Transverse colon (tissue), 4 donors: ENCODE measurements at regions not wholly inside any gene's neighbourhood (a gene's known extent, or its start where the extent isn't known, plus 50 kb on each side); places are given as distances from the start of the nearest gene placed in this dataset.
"Not testable (repeated sequence)": the region's sequence is repeated elsewhere in the genome, so short reads cannot be mapped to it uniquely, and the experiment has no call there.

Experiments
- DNase-seq: peaks from one replicate; pipeline ENCODE4 v3.0.0-alpha.2; 2019
- H3K27ac ChIP-seq, 4 donors: fragments of 200-600 bp; sonication (generic); 2 replicates each; pipeline ENCODE4 v1.5.1; 2016 to 2018; ENCODE audit warnings: inconsistent platforms in 4 of 4
- H3K27me3 ChIP-seq: fragments of 200-600 bp; sonication (generic); 2 replicates; pipeline ENCODE4 v1.5.1; 2017; ENCODE audit warnings: inconsistent platforms
- H3K36me3 ChIP-seq, 4 donors: fragments of 200-600 bp; sonication (generic); 2 replicates each; pipeline ENCODE4 v1.5.1; 2017 to 2019; ENCODE audit warnings: inconsistent platforms in 4 of 4
- H3K4me1 ChIP-seq, 4 donors: fragments of 200-600 bp; sonication (generic); 2 replicates each; pipeline ENCODE4 v1.5.1; 2017 to 2020; ENCODE audit warnings: inconsistent platforms in 4 of 4
- H3K4me3 ChIP-seq, 4 donors: fragments of 200-600 bp; sonication (generic); 1 replicate in 1 of 4; 2 replicates in 3 of 4; pipeline versions ENCODE4 v1.5.1 to v1.6.1; 2017 to 2019; ENCODE audit warnings: inconsistent platforms in 4 of 4
- H3K9me3 ChIP-seq, 2 donors: fragments of 200-600 bp; sonication (generic); 2 replicates each; pipeline ENCODE4 v1.5.1; 2017 to 2019; ENCODE audit warnings: inconsistent platforms in 2 of 2
- CTCF ChIP-seq, 5 experiments: fragments of 200-600 bp in 3 of 5; fragments of 450-650 bp in 2 of 5; sonication (generic) in 3 of 5; IDR thresholded peaks; 1 replicate in 2 of 5; 2 replicates in 3 of 5; pipeline ENCODE4 v1.5.1; 2016 to 2017; ENCODE audit warnings: antibody characterized with exemption in 5 of 5, inconsistent platforms in 3 of 5, mild to moderate bottlenecking in 2 of 5, moderate library complexity in 1 of 5
- EP300 ChIP-seq: sonication (generic); formaldehyde crosslinking; IDR thresholded peaks from one replicate; pipeline ENCODE4 v1.6.1; 2017; ENCODE audit warnings: antibody characterized with exemption, low read depth
- POLR2A ChIP-seq: fragments of 450-650 bp; IDR thresholded peaks from one replicate; pipeline ENCODE4 v1.6.1; 2016; ENCODE audit warnings: antibody characterized with exemption, mild to moderate bottlenecking, moderate library complexity
- POLR2AphosphoS5 ChIP-seq, 3 donors: sonication (generic); formaldehyde crosslinking; IDR thresholded peaks; one replicate each; pipeline ENCODE4 v1.6.1; 2016; ENCODE audit warnings: antibody characterized with exemption in 3 of 3
- WGBS, 2 donors: methylation state at CpG; one replicate each; pipeline ENCODE4 v1.1.5; 2018; ENCODE audit warnings: low coverage in 1 of 2; 5-methylcytosine and 5-hydroxymethylcytosine counted together
- in situ Hi-C, 4 donors: fragments of 200-750 bp; cut with MboI; loops; one replicate each; pipeline versions ENCODE4 v1.15.0 to v1.15.1; 2017; ENCODE audit warnings: low sequenced_read_pairs in 3 of 4, low pct_ligation_motif_present in 1 of 4, low pct_unique_long_range_greater_than_20kb in 1 of 4
- intact Hi-C: fragments of 100-400 bp; cut with DNase I; formaldehyde crosslinking; loops from one replicate; pipeline ENCODE4 v1.15.1; 2023; ENCODE audit warnings: low total_unique reads

DNA sequence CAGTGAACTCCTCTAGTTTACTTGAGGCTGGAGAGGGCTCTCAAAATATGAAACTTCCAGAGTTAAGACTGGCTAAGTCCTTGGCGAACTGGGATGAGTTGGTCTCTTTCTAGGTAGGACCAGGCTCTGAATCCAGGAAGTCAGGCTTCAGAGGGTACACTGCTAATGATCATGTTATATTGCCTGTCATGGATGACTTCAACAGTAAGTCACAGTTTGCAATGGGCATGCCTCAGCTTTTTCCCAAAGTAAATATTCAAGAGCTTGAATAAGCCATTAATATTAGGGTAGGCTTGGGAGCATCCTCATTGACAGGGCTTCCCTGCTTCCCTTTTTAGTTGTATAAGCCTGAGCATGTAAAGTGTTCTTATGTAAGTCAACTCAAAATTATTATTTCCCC lies 61.7 kb upstream of the PTHLH start:
- DNase-seq, result no peak
- in situ Hi-C loops (no loop called here), intact Hi-C loops (no loop called here)
- TF ChIP-seq CTCF (IDR thresholded peaks at IDR 0.05), result no peak
- TF ChIP-seq EP300, result no peak
- TF ChIP-seq POLR2A, result no peak
- TF ChIP-seq POLR2AphosphoS5 (IDR thresholded peaks at IDR 0.05), result no peak
- Histone ChIP-seq H3K9me3 (no peaks in the 10 kb centered on the region), H3K27ac (no peak overlapping the region), H3K27me3 (no peaks in the 10 kb centered on the region), H3K4me1 (no peaks in the 10 kb centered on the region), H3K4me3 (no peak overlapping the region), H3K36me3 (no peaks in the 10 kb centered on the region)
- 94 to 100% methylated on average over 1 of the region's 1 CpG for WGBS, 2 donors

- DNase-seq, result no peak
- no peaks in the 10 kb centered on the region for H3K9me3 ChIP-seq
- no peaks in the 10 kb centered on the region for H3K36me3 ChIP-seq
- H3K4me1 ChIP-seq, result no peaks in the 10 kb centered on the region
- in situ Hi-C loops (no loop called here), intact Hi-C loops (no loop called here)
- WGBS, 2 donors, result 48 to 71% methylated on average over 1 of the region's 1 CpG
- no peaks in the 10 kb centered on the region for H3K27me3 ChIP-seq
- no peak overlapping the region for H3K27ac ChIP-seq
- H3K4me3 ChIP-seq, result no peak overlapping the region
- TF ChIP-seq POLR2AphosphoS5 (IDR thresholded peaks at IDR 0.05) (no peak), CTCF (IDR thresholded peaks at IDR 0.05) (no peak)
Measured at GRCh38 chr12:28035500-28035899, 63.0 kb upstream of the PTHLH start.

DNA sequence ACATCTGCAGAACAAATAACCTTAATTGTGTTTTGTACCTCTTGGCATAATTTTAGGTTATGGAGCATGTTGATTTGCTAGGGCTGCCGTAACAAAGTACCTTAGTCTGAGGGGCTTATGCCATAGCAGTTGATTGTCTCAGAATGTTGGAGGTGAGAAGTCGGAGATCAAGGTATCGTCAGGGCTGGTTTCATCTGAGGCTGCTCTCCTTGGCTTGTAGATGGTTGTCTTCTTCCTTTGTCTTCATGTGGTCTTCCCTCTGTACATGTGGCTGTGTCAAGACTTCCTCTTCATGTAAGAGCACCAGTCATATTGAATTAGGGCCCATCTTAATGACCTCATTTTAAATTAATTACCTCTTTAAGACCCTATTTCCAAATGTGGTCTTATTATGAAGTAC lies 64.4 kb upstream of the PTHLH start:
- WGBS, 2 donors, result 90 to 92% methylated on average over 3 of the region's 3 CpGs
- Histone ChIP-seq H3K9me3 (no peaks in the 10 kb centered on the region), H3K27me3 (no peaks in the 10 kb centered on the region), H3K4me3 (no peak overlapping the region), H3K4me1 (no peaks in the 10 kb centered on the region), H3K36me3 (no peaks in the 10 kb centered on the region), H3K27ac (no peak overlapping the region)
- DNase-seq, result no peak
- intact Hi-C loops (no loop called here), in situ Hi-C loops (no loop called here)
- TF ChIP-seq POLR2AphosphoS5 (IDR thresholded peaks at IDR 0.05) (no peak), POLR2A (no peak), CTCF (IDR thresholded peaks at IDR 0.05) (no peak), EP300 (no peak)

GRCh38 chr12:28040246-28040645 lies 67.7 kb upstream of the PTHLH start:
- Histone ChIP-seq H3K36me3 (no peaks in the 10 kb centered on the region), H3K9me3 (no peaks in the 10 kb centered on the region), H3K4me1 (no peaks in the 10 kb centered on the region), H3K27me3 (no peaks in the 10 kb centered on the region), H3K4me3 (no peak overlapping the region), H3K27ac (no peak overlapping the region)
- TF ChIP-seq POLR2A (no peak), EP300 (no peak), POLR2AphosphoS5 (IDR thresholded peaks at IDR 0.05) (no peak), CTCF (IDR thresholded peaks at IDR 0.05) (no peak)
- 20 to 77% methylated on average over 1 to 2 of the region's 2 CpGs for WGBS, 2 donors
- no peak for DNase-seq
- intact Hi-C loops, result no loop called here
- in situ Hi-C loops, result no loop called here

- H3K4me3 ChIP-seq, H3K4me1 ChIP-seq, H3K27ac ChIP-seq, in situ Hi-C loops, intact Hi-C loops, H3K36me3 ChIP-seq, H3K9me3 ChIP-seq, H3K27me3 ChIP-seq, DNase-seq: not testable (repeated sequence)
- 76 to 86% methylated on average over 3 of the region's 3 CpGs for WGBS, 2 donors
Measured at GRCh38 chr12:28046600-28046999, 74.1 kb upstream of the PTHLH start.
